SK-N-SH treated with all-trans-retinoic acid at 6 μM for 48 hours (cell line): ENCODE measurements at regions not wholly inside any gene's neighbourhood (a gene's known extent, or its start where the extent isn't known, plus 50 kb on each side); places are given as distances from the start of the nearest gene placed in this dataset.

ENCODE experiments used
- ISL1 ChIP-seq: fragments of 250-450 bp; sonication (Bioruptor Pico); IDR thresholded peaks from 2 replicates; pipeline ENCODE4 v2.1.2; 2022; ENCODE audit warnings: mild to moderate bottlenecking, moderate library complexity
- TOX ChIP-seq: fragments of 250-450 bp; sonication (Bioruptor Pico); IDR thresholded peaks from 2 replicates; pipeline ENCODE4 v1.8.0; 2021; ENCODE audit warnings: mild to moderate bottlenecking, moderate library complexity, borderline replicate concordance
- TF ChIP-seq, protein P1 (sequence below): fragments of 250-450 bp; sonication (Bioruptor Pico); IDR thresholded peaks from 2 replicates; pipeline ENCODE4 v1.8.0; 2020; ENCODE audit warnings: mild to moderate bottlenecking, moderate library complexity, borderline replicate concordance
- TF ChIP-seq, protein P2 (sequence below): fragments of 250-450 bp; sonication (Bioruptor Pico); IDR thresholded peaks from 2 replicates; pipeline ENCODE4 v1.5.1; 2021; ENCODE audit warnings: mild to moderate bottlenecking, moderate library complexity

DNA sequence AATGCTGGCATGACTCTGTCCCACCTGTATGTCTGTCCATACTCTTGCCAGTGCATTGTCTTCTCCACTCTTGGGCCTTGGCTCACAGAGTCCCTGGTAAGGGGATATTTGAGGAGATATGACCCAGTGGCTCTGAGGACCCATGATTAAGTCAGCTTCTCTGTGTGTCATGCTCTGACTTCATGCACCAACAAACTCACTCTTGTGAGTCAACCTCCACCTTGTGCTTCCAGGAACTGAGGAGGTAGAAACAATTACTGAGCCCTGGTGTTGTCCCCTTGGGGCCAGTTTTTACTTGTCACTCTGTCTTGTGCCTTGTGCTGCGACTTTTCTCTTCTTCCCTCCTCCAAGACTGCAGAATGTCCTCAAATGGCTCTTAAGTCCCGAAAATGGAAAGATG is 127.1 kb downstream of the ABHD5 start:
- TF ChIP-seq, protein P1, sequence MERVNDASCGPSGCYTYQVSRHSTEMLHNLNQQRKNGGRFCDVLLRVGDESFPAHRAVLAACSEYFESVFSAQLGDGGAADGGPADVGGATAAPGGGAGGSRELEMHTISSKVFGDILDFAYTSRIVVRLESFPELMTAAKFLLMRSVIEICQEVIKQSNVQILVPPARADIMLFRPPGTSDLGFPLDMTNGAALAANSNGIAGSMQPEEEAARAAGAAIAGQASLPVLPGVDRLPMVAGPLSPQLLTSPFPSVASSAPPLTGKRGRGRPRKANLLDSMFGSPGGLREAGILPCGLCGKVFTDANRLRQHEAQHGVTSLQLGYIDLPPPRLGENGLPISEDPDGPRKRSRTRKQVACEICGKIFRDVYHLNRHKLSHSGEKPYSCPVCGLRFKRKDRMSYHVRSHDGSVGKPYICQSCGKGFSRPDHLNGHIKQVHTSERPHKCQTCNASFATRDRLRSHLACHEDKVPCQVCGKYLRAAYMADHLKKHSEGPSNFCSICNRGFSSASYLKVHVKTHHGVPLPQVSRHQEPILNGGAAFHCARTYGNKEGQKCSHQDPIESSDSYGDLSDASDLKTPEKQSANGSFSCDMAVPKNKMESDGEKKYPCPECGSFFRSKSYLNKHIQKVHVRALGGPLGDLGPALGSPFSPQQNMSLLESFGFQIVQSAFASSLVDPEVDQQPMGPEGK (CRISPR knock-in tag), result no peak
- TF ChIP-seq, protein P2, sequence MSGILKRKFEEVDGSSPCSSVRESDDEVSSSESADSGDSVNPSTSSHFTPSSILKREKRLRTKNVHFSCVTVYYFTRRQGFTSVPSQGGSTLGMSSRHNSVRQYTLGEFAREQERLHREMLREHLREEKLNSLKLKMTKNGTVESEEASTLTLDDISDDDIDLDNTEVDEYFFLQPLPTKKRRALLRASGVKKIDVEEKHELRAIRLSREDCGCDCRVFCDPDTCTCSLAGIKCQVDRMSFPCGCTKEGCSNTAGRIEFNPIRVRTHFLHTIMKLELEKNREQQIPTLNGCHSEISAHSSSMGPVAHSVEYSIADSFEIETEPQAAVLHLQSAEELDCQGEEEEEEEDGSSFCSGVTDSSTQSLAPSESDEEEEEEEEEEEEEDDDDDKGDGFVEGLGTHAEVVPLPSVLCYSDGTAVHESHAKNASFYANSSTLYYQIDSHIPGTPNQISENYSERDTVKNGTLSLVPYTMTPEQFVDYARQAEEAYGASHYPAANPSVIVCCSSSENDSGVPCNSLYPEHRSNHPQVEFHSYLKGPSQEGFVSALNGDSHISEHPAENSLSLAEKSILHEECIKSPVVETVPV, result no peak
- TF ChIP-seq TOX (no peak), ISL1 (no peak)
